ENCODE measurements at regions not wholly inside any gene's neighbourhood (a gene's known extent, or its start where the extent isn't known, plus 50 kb on each side); places are given as distances from the start of the nearest gene placed in this dataset.

- Histone ChIP-seq H3K4me1 (ENCODE audit: insufficient read depth) (no peaks in the 10 kb centered on the region), H3K27me3 (no peaks in the 10 kb centered on the region), H3K4me3 (no peak overlapping the region), H3K9me3 (no peaks in the 10 kb centered on the region), H3K27ac (no peak overlapping the region), H3K36me3 (no peaks in the 10 kb centered on the region)
- 74 to 83% (median 77%) methylated on average over 4 of the region's 4 CpGs for WGBS, 3 donors
- no peak for TF ChIP-seq CTCF (IDR thresholded peaks at IDR 0.05)
- no peak for TF ChIP-seq POLR2A (IDR thresholded peaks at IDR 0.05)
- no peak for TF ChIP-seq EP300 (IDR thresholded peaks at IDR 0.05)
- no peak for DNase-seq
- intact Hi-C loops (cut with DNase I), result no loop called here
Observed at GRCh38 chr7:124649397-124650014, 116.1 kb downstream of the GPR37 start.

- Histone ChIP-seq H3K36me3 (no peaks in the 10 kb centered on the region), H3K4me3 (no peak overlapping the region), H3K4me1 (ENCODE audit: insufficient read depth) (no peaks in the 10 kb centered on the region), H3K27me3 (no peaks in the 10 kb centered on the region), H3K27ac (no peak overlapping the region), H3K9me3 (no peaks in the 10 kb centered on the region)
- intact Hi-C loops (cut with DNase I), result no loop called here
- DNase-seq, result no peak
- no peak for TF ChIP-seq EP300 (IDR thresholded peaks at IDR 0.05)
- TF ChIP-seq POLR2A (IDR thresholded peaks at IDR 0.05), result no peak
- no peak for TF ChIP-seq CTCF (IDR thresholded peaks at IDR 0.05)
Observed at GRCh38 chr7:124647630-124648306, 117.8 kb downstream of the GPR37 start.

- intact Hi-C loops (cut with DNase I), result no loop called here
- Histone ChIP-seq H3K4me1 (ENCODE audit: insufficient read depth) (no peaks in the 10 kb centered on the region), H3K27ac (no peak overlapping the region), H3K9me3 (no peaks in the 10 kb centered on the region), H3K36me3 (no peaks in the 10 kb centered on the region), H3K4me3 (no peak overlapping the region), H3K27me3 (no peaks in the 10 kb centered on the region)
- TF ChIP-seq POLR2A (IDR thresholded peaks at IDR 0.05), result no peak
- TF ChIP-seq EP300 (IDR thresholded peaks at IDR 0.05), result no peak
- TF ChIP-seq CTCF (IDR thresholded peaks at IDR 0.05), result no peak
- no peak for DNase-seq
- 90 to 91% (median 91%) methylated on average over 5 of the region's 5 CpGs for WGBS, 3 donors
Observed at GRCh38 chr7:124645704-124646103, 119.9 kb downstream of the GPR37 start.

DNA sequence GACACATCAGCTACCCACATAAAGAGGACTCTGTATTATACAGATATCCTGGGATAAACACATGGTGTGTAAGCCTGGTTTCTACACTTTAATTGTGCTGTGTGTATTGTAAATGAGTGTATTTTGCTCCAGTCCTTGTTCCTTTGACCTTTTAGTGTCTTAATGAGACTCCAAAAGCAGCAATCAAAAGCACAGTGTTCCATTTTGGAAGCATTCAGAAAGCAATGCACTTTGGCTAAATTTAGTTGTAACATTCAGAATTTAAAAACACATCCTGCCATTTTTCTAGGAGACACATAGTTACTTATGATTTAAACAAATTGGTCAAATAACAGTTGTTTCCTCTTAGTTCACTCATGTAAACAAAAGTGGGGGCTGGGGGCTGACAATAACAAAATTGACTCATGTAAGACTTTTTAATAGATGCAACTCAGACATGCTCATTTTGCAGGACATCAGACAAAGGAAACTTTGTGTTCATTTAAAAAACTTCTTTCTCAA, 122.2 kb downstream of the GPR37 start:
- no peak for TF ChIP-seq EP300 (IDR thresholded peaks at IDR 0.05)
- TF ChIP-seq CTCF (IDR thresholded peaks at IDR 0.05), result no peak
- no peak for TF ChIP-seq POLR2A (IDR thresholded peaks at IDR 0.05)
- H3K36me3 ChIP-seq, result no peaks in the 10 kb centered on the region
- H3K27ac ChIP-seq, result no peak overlapping the region
- intact Hi-C loops (cut with DNase I), result no loop called here
- no peak for DNase-seq
- no peaks in the 10 kb centered on the region for H3K9me3 ChIP-seq
- H3K27me3 ChIP-seq, result no peaks in the 10 kb centered on the region
- no peaks in the 10 kb centered on the region for H3K4me1 ChIP-seq (ENCODE audit: insufficient read depth)
- no peak overlapping the region for H3K4me3 ChIP-seq

All from ovary (tissue), 7 donors.